Activated CD8-positive, alpha-beta memory T cell treated with anti-CD3 and anti-CD28 coated beads, Interleukin-2, amount 50 U/mL, for 4 hours (primary cell): ENCODE measurements at regions not wholly inside any gene's neighbourhood (a gene's known extent, or its start where the extent isn't known, plus 50 kb on each side); places are given as distances from the start of the nearest gene placed in this dataset.
"Not testable (repeated sequence)": the region's sequence is repeated elsewhere in the genome, so short reads cannot be mapped to it uniquely, and the experiment has no call there.

Experiments
- DNase-seq: peaks from one replicate; pipeline ENCODE4 v3.0.0-alpha.2; 2020

DNA sequence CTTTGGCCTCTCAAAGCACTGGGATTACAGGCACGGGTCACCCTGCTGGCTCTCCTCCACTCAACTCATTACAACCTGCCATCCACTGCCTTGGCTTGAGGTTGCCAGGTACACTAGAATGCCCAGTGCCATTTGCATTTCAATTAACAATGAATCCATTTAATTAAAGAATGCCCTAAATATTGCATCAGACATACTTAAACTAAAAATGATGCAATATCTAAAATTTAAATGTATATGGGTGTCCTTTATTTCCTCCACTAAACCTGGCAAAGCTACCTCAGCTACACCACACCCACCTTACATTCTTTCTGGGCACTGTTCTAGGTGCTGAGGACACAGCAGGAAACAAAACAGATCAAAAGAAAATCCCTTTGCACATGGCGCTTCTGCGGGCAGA lies 382.2 kb upstream of the ZFHX3 start:
- no peak for DNase-seq

DNA sequence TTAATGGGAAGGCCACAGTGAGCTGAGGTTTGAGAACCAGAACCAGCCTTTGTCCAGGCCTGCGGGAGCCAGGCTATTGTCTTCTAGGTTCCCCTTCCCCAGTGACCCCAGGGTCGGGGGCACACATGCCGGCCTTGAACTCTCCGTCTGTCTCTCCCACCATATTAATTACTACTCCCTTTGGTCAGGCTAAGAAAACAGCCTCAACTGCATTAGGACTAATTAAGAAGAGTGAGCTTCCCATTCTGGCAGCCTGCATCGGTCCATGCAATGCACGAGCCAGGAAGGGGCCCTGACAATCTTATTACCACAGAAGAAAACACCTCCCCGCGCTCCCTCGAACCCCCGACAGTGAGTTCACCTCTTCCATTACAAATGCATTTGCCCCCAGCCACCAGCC lies 380.2 kb upstream of the ZFHX3 start:
- no peak for DNase-seq

DNA sequence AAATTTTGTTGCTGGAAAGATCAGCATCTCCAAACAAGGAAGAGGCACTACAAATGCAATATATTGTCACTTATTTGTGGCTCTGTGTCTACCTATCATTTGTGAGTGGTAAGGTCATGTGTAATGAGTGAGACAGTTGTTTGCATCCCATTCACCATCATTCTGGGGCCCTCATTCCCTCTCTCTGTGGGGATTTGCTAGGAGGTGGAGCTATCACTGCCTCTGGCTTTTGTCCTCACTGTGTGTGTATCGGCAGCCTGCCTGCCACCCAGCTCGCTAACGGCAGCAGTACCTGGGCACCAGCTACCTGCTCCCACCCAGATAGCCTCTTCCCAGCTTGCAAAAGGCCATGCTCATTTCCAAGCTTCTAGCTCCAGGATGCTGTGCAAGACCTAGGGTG lies 379.2 kb upstream of the ZFHX3 start:
- DNase-seq = no peak

DNA sequence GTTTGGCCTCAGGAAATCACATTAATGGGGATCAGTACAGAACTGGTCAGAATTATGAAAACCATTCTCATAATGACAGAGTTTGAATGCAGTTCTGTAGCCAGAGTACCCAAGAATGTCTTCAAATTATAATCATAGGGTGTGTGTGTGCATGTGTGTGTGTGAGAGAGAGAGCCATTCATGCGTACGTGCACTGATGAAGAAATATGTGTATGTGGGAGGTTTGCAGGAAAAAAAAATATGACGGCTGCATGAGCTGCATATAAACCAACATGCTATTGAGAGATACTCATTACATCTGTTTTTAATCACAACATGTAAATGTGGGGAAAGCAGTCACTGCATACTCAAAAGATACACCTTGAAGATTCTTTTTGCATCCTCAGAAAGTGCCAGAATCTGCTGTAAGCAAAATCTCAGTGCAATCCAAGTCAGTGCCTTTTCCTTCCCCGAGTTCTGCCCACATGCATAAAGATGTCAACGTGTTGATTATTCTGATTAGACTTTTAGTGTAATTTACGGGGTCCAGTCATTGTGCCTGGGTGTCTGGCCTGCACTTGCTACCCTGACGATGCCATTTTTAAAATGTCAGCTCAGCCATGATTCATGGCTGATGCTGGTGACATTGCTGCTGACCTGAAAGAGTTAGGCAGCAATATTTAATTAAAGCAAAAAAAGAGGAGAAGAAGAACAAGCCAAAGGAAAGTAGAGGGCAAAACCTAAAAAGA lies 378.7 kb upstream of the ZFHX3 start:
- no peak for DNase-seq

DNA sequence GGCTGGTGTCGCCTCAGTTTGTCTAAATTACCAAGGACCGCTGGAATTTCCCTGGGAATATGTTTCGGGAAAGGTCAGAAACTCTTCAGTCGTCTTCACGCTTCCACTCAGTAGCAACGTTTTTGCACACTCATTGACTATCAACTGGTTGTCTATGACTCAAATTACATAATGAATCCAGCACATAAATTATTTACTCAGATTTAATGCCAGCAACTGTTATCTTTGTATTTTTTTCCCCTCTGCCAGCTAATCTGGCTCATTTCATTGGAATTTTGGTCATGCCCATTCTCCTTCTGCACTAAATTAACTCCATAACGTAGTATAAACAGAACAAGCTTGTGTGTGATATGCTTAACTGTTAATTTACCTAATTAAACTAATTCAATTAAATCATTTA lies 372.7 kb upstream of the ZFHX3 start:
- no peak for DNase-seq

DNA sequence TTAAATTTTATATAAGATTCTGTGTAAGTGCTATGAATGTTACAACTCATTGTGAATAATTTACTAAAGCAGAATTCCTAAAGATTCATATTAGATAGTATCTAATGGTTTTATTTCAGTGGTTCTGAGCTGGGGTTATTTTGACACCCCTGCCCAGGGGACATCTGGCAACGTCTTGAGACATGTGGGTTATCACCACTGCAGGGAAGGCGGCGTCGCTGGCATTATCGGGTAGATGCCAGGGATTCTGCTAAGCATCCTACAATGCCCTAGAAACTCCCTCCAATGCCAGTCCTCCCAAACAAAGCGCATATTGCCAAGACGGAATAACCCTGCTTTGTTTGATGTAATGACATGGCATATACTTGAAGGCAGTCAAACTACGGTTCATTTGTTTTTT lies 372.3 kb upstream of the ZFHX3 start:
- DNase-seq = no peak

DNA sequence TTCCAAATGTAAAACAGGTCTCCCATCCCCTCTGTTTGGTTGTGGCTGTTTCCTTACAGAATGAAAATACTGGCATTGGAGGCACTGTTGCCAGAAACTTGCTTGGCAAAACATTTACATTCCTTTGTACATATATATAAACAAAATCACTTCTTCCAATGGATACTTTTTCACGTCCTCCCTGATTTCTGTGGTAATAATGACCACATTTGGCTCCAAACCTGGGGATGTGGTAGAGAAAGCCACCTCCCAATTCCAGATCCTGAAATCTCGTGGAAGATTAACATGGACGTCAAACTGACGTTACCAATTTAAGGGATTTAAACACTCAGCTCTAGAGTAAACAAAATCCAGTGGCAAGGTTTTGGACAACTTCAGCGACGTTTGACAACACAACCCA lies 370.8 kb upstream of the ZFHX3 start:
- DNase-seq = no peak

DNA sequence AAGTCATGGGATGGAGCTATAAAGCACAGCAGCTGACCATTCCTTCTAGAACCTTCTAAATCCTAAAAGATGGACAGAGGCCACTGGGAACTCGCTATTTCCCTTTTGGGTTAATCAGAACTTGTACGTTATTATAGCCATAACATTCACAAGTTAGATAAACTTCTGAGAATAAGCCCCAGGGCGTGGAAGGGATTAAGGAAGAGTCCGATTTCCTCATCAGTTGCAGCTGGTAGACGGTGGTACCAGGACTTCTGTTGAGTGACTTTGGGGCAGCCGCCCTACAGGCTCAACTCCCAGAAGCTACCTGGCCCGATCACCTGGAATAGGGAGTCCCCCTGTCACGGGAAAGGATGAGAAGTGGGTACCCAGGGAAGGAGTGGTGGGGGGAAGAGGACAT lies 370.1 kb upstream of the ZFHX3 start:
- no peak for DNase-seq

DNA sequence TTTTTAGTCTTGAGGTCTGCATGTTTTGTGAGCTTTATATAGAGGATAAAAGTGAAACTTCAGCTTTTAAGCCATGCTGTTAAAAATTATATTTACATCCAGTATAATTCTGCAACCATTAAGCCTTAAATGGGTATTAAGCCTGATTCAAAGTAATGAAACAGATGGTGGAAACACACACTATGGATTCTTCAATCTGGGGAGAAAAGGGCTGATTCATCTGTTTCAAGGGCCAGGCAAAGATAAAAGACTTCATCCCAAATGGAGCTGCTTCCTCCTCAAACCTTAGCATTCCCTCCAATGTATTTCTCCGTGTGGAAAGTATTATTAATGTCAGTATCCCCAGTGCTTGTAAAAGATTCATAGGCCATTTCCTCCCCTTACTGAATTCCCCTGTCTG lies 367.4 kb upstream of the ZFHX3 start:
- no peak for DNase-seq

DNA sequence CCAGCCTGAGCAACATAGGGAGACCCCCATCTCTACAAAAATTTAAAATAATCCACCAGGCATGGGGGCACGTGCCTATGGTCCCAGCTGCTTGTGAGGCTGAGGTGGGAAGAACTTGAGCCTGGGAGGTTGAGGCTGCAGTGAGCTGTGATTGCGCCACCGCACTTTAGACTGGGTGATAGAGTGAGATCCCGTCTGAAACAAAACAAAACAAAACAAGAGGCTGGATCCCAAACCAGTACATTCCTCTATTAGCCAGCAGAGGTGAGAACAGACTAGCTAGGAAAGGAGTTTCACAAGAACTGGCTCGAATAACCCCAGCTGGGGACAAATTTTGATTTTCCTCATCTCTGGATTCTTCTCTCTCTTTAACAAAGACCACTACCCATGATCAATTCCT lies 366.7 kb upstream of the ZFHX3 start:
- no peak for DNase-seq

DNA sequence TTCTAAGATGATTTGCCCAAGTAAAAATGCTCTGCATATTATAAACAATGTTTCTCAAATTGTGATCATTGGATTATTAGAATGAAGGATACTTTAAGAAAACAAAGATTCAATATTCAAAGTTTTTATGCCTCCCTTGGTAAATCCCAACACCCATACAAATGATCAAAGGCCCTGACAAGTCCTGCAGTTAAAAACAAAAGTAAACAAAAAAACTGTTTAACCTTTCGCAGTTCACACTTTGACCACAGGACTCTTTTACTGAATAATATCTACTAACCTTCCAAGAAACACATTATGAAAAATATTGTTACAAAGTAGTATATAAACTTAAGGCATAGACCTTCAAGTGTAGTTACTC lies 365.9 kb upstream of the ZFHX3 start:
- DNase-seq = no peak

DNA sequence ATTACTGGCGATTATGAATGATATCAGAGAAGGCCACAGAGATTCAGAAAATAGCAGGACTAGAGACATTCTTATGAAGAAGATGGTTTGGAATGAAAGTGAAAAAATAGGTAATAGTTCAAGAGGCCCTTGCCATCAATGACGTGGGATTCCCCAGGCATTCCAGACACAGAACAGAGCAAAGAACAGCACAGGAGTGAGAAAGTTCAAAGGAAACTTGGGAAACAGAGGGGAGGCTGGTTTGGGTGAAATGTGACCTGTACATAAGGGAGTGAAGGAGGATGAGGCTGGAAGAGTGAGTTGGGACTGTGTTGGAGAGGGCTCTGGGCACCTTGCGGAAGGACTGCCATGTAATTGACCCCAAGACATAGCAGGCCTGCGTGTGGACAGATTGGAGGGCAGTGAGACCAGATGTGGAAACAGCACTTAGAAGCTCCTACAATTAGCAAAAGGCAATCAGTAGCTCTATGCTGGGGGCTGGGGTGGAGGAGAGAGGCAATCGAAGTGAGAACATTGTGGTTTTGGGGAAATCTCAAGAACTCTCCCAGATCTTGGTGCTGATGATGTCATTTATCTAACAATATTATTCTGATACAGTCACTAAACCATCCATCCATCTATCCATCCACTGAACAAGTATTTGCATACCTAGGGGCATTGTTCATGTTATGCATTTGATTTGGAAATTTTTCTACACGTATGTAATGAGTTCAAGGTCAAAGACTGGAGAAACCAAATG lies 365.3 kb upstream of the ZFHX3 start:
- DNase-seq = no peak

DNA sequence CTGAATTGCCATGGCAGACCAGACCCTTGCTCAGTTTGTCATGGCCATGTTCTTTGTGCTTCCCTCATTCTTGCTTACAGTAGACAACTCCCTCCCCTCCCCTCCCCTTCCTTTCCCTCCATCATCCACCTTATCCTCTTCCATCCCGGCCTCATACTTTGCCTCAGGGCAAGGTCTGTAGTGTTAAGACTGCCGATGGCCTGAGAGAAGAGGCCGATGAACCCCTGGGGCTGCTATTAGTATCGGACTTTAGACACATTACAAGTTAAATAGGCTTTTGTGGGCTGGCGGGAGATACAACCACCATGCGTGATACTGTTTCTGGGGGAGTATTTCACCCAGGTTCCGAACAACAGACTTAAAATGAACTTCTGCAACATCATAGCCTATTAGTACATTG lies 364.5 kb upstream of the ZFHX3 start:
- DNase-seq = no peak

DNA sequence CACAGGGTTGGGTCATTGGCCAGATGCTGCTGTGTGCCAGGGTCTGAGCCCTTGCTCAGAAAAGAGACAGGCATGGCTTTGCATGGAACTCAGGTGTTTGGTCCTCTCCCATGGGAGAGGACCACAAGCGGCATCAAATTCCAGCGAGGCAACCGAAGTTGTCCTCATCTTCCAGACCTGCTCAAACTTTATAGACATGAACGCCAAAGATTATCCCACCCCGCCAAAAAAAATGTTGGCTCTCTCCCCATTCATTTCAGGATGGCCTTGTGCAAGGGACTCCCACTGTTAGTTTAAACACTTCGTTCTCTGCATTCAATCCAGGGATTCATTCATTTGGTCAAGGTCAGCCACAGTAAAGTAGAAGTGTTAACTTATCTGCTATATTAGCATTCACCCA lies 360.8 kb upstream of the ZFHX3 start:
- DNase-seq = no peak

DNA sequence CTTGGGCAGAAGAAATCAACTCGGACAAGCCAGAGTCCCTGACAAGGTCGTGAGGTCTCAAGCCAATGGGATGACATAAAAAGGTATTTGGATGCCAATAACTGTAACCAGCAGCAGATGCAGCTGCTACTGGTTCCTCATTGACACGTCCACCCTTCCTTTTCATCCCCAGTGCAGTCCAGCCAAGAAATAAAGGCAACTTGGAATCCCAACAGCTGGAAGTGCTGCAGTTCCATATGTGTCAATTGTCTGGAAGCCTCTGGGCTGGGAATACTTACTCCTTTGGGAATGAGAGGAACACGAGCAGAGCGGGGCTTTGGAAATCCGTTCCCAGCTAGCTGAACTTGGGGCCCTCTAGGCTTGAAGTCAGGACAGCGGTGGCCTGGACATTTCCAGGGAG lies 360.4 kb upstream of the ZFHX3 start:
- no peak for DNase-seq

DNA sequence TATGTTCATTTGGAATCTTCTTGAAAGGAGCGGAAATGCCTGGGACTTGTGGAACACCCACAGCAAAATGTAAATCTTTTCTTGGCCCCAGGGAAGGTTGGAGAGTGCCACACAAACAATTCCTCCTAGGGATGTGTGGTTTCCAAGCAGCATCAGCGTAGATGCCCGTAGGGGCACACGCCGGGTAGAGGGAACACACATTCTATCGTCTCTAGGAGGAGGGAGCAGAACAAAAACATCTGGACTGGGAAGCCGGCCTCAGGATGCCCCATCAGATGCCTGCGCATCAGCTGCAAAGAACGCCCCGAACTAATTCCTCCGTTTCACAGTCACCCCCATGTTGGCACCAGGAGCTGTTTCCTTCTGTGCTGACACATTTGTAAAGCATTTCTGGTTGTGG lies 357.9 kb upstream of the ZFHX3 start:
- DNase-seq = no peak

DNA sequence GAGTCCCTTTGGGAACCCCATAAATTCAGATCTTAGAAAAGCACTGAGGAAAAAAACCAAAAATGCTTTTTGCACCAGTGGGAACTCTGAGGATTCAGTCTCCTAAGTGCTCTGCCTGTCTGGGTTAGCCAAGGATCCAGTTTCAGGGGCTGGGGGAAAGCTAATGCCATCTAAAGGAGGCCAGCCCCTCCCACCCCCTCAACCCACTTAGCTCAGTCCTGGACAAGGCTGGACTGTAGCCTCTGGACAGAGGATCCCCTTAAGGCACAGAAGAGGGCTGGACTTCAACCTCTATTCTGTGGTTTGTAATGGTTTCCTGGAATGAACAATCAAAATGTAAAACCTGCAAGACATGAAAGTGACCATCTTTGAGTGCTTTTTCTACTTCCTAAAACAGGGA lies 356.1 kb upstream of the ZFHX3 start:
- no peak for DNase-seq

DNA sequence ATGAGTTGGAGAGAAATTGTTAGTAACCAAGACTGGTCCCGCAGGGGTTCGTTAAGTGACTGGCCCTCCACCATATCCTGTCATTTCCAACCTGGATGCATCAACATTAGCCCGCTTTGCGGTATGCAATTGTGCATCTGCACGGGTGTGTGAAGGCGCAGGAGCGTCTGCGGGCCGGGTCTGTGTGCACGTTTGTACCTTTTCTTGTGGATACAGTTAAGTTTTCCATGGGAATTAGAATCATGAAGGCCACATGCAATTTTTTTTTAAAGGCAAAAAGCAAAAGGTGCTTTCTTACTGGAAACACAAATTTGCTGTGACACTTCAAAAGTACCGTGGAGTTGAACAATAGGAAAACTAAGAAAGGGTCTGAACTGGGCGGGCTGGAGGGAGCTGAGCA lies 355.4 kb upstream of the ZFHX3 start:
- DNase-seq = no peak

DNA sequence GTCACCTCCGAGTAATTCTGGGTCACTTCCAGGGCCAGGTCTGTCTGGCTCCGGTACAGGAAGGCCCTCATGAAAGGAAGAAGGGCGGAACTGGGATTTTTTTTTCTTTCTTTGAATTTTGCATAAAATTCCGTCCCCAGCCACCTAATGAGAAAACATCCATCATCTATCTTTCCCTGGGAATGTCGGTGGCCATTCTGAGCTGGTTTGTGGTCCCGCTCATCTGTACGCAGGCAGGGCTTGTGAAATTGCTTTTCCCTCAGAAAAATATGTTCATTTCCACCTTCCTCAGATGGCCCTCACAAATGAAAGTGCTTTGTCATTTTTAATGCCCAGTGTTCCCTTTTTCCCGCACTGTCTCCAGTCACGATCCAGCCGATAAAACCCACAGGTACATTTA lies 353.0 kb upstream of the ZFHX3 start:
- DNase-seq = no peak

DNA sequence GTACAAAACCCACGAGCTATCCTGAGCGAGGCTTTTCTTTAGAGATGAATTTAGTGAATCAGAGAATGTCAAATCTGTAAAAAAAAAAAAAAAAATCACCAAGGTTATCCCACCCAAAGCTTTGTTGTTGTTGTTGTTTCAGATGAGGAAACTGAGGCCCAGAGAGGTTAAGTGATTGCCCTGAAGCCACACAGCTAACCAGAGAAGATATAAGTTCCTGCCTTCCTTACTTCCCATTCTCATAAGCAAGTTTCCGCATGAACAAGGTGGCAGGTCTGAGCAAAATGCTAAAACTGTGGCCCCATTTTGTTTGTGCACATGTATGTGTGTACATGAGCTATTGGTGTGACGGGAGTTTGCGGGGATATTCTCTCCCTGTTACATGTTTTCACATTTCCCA lies 352.1 kb upstream of the ZFHX3 start:
- no peak for DNase-seq

DNA sequence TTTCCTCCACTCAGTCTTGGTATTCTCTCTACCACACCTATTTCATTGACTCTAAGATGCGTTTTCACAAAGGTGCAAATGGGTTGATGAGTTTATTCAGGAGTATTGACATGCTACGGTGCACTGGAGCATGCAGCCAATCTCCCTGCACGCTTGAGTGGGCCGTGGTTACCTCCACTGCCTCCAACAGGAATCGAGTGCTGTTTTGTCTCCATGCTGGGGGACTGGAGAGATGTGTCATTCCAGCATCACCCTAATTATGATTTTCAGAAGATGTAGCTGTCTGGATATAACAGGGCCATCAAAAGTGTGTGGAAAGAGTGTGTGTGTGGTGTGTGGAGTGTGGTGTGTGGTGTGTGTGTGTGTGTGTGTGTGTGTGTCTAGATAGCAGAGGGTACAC lies 351.6 kb upstream of the ZFHX3 start:
- DNase-seq = no peak

DNA sequence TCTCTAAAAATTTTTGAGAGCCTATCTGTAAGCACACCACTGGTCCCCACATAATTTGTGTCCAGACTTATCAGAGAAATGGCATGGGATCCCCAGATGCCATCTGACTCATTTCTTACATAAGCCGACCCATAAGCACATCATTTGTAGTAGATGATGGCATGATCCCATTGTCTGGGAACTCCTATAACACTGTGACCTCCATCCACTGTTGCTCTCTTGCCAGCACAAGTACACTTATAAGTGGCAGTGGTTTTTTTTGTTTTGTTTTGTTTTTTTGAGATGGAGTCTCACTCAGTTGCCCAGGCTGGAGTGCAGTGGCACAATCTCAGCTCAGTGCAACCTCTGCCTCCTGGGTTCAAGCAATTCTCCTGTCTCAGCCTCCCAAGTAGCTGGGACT lies 350.7 kb upstream of the ZFHX3 start:
- DNase-seq = not testable (repeated sequence)

DNA sequence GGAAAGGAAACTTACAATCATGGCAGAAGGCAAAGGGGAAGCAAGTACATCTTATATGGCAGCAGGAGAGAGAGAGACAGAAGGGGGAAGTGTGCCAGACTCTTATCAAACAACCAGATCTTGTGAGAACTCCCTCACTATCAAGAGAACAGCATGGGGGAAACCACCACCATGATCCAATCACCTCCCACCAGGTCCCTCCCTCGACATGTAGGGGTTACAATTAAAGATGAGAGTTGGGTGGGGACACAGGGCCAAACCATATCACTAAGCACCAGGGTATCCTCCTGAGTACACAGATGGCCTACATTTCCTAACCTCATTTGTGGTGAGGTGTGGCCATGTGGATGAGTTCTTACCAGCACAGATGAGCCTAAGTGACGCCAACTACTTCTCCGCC lies 348.6 kb upstream of the ZFHX3 start:
- DNase-seq = no peak

DNA sequence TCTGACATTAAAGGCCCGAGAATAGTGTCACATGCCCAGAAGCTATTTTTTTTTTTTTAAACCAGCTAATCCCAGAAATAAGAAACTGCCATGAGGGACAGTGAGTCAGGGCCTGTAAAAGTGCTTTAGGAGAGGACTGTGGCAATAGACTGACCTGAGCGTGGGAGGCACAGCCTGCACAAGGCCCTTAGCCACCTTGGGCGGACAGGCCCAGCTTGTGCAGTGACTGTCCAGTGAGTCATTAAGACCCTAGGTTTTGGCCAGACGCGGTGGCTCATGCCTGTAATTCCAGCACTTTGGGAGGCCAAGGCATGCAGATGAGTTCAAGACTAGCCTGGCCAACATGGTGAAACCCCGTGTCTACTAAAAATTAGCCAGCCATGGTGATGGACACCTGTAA lies 343.0 kb upstream of the ZFHX3 start:
- no peak for DNase-seq

DNA sequence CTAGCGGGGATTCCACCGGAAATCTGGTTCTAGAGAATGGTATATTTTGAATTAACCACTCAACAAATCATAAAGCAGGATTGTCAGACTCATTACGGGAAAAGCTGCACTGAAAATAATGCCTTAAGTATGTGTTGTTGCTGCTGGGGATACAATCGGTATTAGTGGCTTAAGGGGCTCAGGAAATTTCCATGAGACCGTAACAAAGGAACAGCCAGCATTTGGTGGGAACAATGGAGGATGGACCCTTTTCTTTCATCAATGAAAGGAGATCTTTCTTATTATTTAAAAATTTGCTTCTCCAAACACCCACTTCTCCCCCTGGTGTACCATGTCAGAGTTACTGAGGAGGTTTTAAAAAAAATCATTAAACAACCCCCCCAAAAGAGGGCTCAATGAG lies 342.6 kb upstream of the ZFHX3 start:
- no peak for DNase-seq
